ENCODE measurements at regions not wholly inside any gene's neighbourhood (a gene's known extent, or its start where the extent isn't known, plus 50 kb on each side); places are given as distances from the start of the nearest gene placed in this dataset.

DNA sequence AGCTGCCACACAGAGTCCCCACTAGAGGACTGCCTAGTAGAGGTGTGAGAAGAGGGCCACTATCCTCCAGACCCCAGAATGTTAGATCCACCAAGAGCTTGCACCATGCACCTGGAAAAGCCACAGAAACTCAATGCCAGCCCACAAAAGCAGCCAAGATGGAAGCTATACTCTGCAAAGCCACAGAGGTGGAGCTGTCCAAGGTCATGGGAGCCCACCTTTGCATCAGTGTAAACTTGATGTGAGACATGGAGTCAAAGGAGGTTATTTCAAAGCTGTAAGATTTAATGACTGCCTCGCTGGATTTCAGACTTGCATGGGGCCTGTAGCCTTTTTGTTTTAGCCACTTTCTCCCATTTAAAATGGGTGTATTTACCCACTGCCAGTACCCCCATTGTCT lies 1030.1 kb upstream of the GRIA3 start:
- Histone ChIP-seq H3K27ac (replicated peaks) (no peak overlapping the region), H3K4me1 (no peaks in the 10 kb centered on the region), H3K27me3 (ENCODE audit: low read depth) (no peaks in the 10 kb centered on the region), H3K9me3 (replicated peaks) (no peaks in the 10 kb centered on the region), H3K36me3 (no peaks in the 10 kb centered on the region), H3K4me3 (no peak overlapping the region)
- no peak for TF ChIP-seq CTCF (IDR thresholded peaks at IDR 0.05; ENCODE audit: borderline replicate concordance)
- intact Hi-C loops (cut with micrococcal nuclease), result no loop called here
- DNase-seq, result no peak

DNA sequence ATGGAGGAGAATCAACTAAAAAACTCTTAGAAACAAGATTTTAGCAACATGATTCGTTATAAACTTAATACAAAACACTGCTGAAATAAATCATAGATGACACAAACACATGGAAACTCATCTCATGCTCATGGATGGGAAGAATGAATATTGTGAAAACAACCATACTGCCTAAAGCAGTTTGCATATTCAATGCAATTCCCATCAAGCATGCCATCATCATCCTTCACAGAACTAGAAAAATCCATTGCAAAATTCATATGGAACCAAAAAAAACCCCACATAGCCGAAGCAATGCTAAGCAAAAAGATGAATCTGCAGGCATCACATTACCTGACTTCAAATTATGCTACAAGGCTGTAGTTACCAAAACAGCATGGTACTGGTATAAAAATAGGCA lies 1015.8 kb upstream of the GRIA3 start:
- Histone ChIP-seq H3K27ac (replicated peaks) (no peak overlapping the region), H3K9me3 (replicated peaks) (no peaks in the 10 kb centered on the region), H3K36me3 (no peaks in the 10 kb centered on the region), H3K27me3 (ENCODE audit: low read depth) (no peaks in the 10 kb centered on the region), H3K4me3 (no peak overlapping the region), H3K4me1 (no peaks in the 10 kb centered on the region)
- intact Hi-C loops (cut with micrococcal nuclease), result no loop called here
- no peak for TF ChIP-seq CTCF (IDR thresholded peaks at IDR 0.05; ENCODE audit: borderline replicate concordance)
- no peak for DNase-seq

DNA sequence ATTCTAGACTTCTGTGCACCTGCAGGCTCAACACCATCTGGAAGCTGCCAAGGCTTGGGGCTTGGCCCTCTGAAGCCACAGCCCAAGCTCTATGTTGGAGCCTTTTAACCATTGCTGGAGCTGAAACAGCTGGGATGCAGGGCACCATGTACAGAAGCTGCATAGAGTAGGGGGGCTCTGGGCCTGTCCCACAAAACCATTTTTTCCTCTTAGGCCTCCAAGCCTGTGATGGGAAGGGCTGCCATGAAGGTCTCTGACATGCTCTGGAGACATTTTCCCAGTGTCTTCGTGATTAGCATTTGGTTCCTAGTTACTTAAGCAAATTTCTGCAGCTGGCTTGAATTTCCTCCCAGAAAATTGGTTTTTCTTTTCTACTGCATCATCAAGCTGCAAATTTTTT lies 999.3 kb upstream of the GRIA3 start:
- no peak for DNase-seq
- Histone ChIP-seq H3K4me3 (no peak overlapping the region), H3K27me3 (ENCODE audit: low read depth) (no peaks in the 10 kb centered on the region), H3K27ac (replicated peaks) (no peak overlapping the region), H3K36me3 (no peaks in the 10 kb centered on the region), H3K9me3 (replicated peaks) (no peaks in the 10 kb centered on the region), H3K4me1 (no peaks in the 10 kb centered on the region)
- intact Hi-C loops (cut with micrococcal nuclease), result no loop called here
- TF ChIP-seq CTCF (IDR thresholded peaks at IDR 0.05; ENCODE audit: borderline replicate concordance), result no peak

DNA sequence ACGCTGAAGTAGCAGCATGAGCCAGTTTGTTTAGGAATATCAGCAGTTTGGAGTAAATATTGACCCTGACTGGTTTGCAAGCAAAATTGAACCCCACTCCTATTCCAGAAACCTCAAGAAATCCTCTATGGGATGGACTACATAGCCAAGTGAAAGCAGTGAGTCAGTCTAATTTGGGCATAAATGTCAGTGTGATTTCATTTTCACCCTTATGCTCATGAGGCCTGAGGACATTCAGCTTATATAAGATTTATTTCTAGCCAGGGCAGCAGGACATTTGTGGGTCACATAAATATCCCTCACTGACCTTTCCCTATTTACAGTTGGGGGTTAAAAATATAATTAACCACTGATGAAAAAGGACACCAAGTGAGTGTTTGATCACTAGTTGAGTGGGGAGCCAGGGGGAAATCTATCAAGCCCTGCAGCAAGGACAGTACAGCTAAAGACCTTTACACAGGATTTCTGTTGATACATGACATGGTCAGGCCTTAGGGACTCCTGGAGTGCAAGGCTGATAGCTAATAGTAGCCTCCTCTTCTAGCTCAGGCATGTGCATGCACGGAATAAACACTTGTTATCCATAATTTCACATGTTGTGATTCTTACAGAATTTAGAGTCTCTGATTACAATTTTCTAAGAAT lies 996.9 kb upstream of the GRIA3 start:
- TF ChIP-seq CTCF (IDR thresholded peaks at IDR 0.05; ENCODE audit: borderline replicate concordance), result no peak
- Histone ChIP-seq H3K4me3 (no peak overlapping the region), H3K27me3 (ENCODE audit: low read depth) (no peaks in the 10 kb centered on the region), H3K9me3 (replicated peaks) (no peaks in the 10 kb centered on the region), H3K4me1 (no peaks in the 10 kb centered on the region), H3K36me3 (no peaks in the 10 kb centered on the region), H3K27ac (replicated peaks) (peak overlapping the region; percentile 30)
- DNase-seq, result no peak
- intact Hi-C loops (cut with micrococcal nuclease), result no loop called here

- Histone ChIP-seq H3K27me3 (ENCODE audit: low read depth) (no peaks in the 10 kb centered on the region), H3K36me3 (no peaks in the 10 kb centered on the region), H3K27ac (replicated peaks) (no peak overlapping the region), H3K9me3 (replicated peaks) (no peaks in the 10 kb centered on the region), H3K4me3 (no peak overlapping the region), H3K4me1 (no peaks in the 10 kb centered on the region)
- intact Hi-C loops (cut with micrococcal nuclease), result no loop called here
- no peak for DNase-seq
- TF ChIP-seq CTCF (IDR thresholded peaks at IDR 0.05; ENCODE audit: borderline replicate concordance), result no peak
Observed at GRCh38 chrX:122188751-122189150, 995.3 kb upstream of the GRIA3 start.

All from left ventricle myocardium inferior (tissue), 1 donor.